ENCODE measurements at regions not wholly inside any gene's neighbourhood (a gene's known extent, or its start where the extent isn't known, plus 50 kb on each side); places are given as distances from the start of the nearest gene placed in this dataset.
A peak's percentile ranks its signal among the peaks of the same experiment; 100 is the strongest.
"Not testable (repeated sequence)": the region's sequence is repeated elsewhere in the genome, so short reads cannot be mapped to it uniquely, and the experiment has no call there.

GRCh38 chr1:208737161-208737560, 493.0 kb upstream of the PLXNA2 start:
- Histone ChIP-seq H3K36me3 (ENCODE audit: control insufficient read depth, insufficient read depth, low read length) (no peaks in the 10 kb centered on the region), H3K4me1 (no peaks in the 10 kb centered on the region), H3K9me3 (no peaks in the 10 kb centered on the region), H3K27me3 (replicated peaks; ENCODE audit: control insufficient read depth, insufficient read depth, low read length) (no peaks in the 10 kb centered on the region), H3K4me3 (ENCODE audit: low read depth, low read length) (no peak overlapping the region)
- no peaks in the 10 kb centered on the region for H3K9me3 Mint-ChIP-seq (ENCODE audit: unreplicated experiment)
- ChIA-PET POLR2A (no interaction called here), CTCF (no interaction called here)
- H3K4me1 Mint-ChIP-seq (ENCODE audit: low read depth, unreplicated experiment), result no peaks in the 10 kb centered on the region
- H3K27me3 Mint-ChIP-seq (ENCODE audit: insufficient read depth, unreplicated experiment), result peaks cover 8% of the 10 kb centered on the region
- BruUV-seq (replicated peaks), result no TSS peak
- no peak overlapping the region for H3K4me3 Mint-ChIP-seq (ENCODE audit: unreplicated experiment)
- intact Hi-C loops (cut with micrococcal nuclease; ENCODE audit: unreplicated experiment), result no loop called here
- no peaks in the 10 kb centered on the region for H3K36me3 Mint-ChIP-seq (ENCODE audit: insufficient read depth, unreplicated experiment)
- no peak for TF ChIP-seq CTCF (IDR thresholded peaks at IDR 0.05; ENCODE audit: insufficient read depth in 1 of 2, low read depth in 1 of 2, low read length in 1 of 2, severe bottlenecking in 1 of 2, unreplicated experiment in 1 of 2)
- no peak overlapping the region for H3K27ac Mint-ChIP-seq (ENCODE audit: unreplicated experiment)
- no peak for DNase-seq

- DNase-seq, result peak in 1 of 2 experiments; percentile 5
- BruUV-seq (replicated peaks), result no TSS peak
- Mint-ChIP-seq H3K4me1 (ENCODE audit: low read depth, unreplicated experiment) (no peaks in the 10 kb centered on the region), H3K4me3 (ENCODE audit: unreplicated experiment) (no peak overlapping the region), H3K36me3 (ENCODE audit: insufficient read depth, unreplicated experiment) (no peaks in the 10 kb centered on the region), H3K9me3 (ENCODE audit: unreplicated experiment) (no peaks in the 10 kb centered on the region), H3K27me3 (ENCODE audit: insufficient read depth, unreplicated experiment) (peaks cover 8% of the 10 kb centered on the region), H3K27ac (ENCODE audit: unreplicated experiment) (no peak overlapping the region)
- Histone ChIP-seq H3K27me3 (replicated peaks; ENCODE audit: control insufficient read depth, insufficient read depth, low read length) (no peaks in the 10 kb centered on the region), H3K4me3 (ENCODE audit: low read depth, low read length) (no peak overlapping the region), H3K9me3 (no peaks in the 10 kb centered on the region), H3K4me1 (no peaks in the 10 kb centered on the region), H3K36me3 (ENCODE audit: control insufficient read depth, insufficient read depth, low read length) (no peaks in the 10 kb centered on the region)
- TF ChIP-seq CTCF (IDR thresholded peaks at IDR 0.05; ENCODE audit: insufficient read depth in 1 of 2, low read depth in 1 of 2, low read length in 1 of 2, severe bottlenecking in 1 of 2, unreplicated experiment in 1 of 2), result peak in 1 of 2 experiments; percentile 6
- ChIA-PET POLR2A (no interaction called here), CTCF (no interaction called here)
- intact Hi-C loops (cut with micrococcal nuclease; ENCODE audit: unreplicated experiment), result no loop called here
These were observed 493.7 kb upstream of the PLXNA2 start for GRCh38 chr1:208737922-208738321.

- H3K36me3 ChIP-seq (ENCODE audit: control insufficient read depth, insufficient read depth, low read length); H3K4me3 ChIP-seq (ENCODE audit: low read depth, low read length); intact Hi-C loops (cut with micrococcal nuclease; ENCODE audit: unreplicated experiment); H3K27me3 Mint-ChIP-seq (ENCODE audit: insufficient read depth, unreplicated experiment); H3K4me3 Mint-ChIP-seq (ENCODE audit: unreplicated experiment); H3K4me1 ChIP-seq; H3K4me1 Mint-ChIP-seq (ENCODE audit: low read depth, unreplicated experiment); H3K27me3 ChIP-seq (replicated peaks; ENCODE audit: control insufficient read depth, insufficient read depth, low read length); POLR2A ChIA-PET; CTCF ChIA-PET; H3K9me3 ChIP-seq; H3K9me3 Mint-ChIP-seq (ENCODE audit: unreplicated experiment); DNase-seq; H3K27ac Mint-ChIP-seq (ENCODE audit: unreplicated experiment); H3K36me3 Mint-ChIP-seq (ENCODE audit: insufficient read depth, unreplicated experiment); BruUV-seq (replicated peaks): not testable (repeated sequence)
These were observed 495.5 kb upstream of the PLXNA2 start for GRCh38 chr1:208739636-208740035.

GRCh38 chr1:208741296-208741695, 497.1 kb upstream of the PLXNA2 start:
- no peak overlapping the region for H3K4me3 ChIP-seq (ENCODE audit: low read depth, low read length)
- no peaks in the 10 kb centered on the region for H3K9me3 ChIP-seq
- Mint-ChIP-seq H3K9me3 (ENCODE audit: unreplicated experiment) (no peaks in the 10 kb centered on the region), H3K4me1 (ENCODE audit: low read depth, unreplicated experiment) (no peaks in the 10 kb centered on the region), H3K27me3 (ENCODE audit: insufficient read depth, unreplicated experiment) (no peaks in the 10 kb centered on the region), H3K4me3 (ENCODE audit: unreplicated experiment) (no peak overlapping the region), H3K36me3 (ENCODE audit: insufficient read depth, unreplicated experiment) (no peaks in the 10 kb centered on the region), H3K27ac (ENCODE audit: unreplicated experiment) (no peak overlapping the region)
- CTCF ChIA-PET, result no interaction called here
- H3K27me3 ChIP-seq (replicated peaks; ENCODE audit: control insufficient read depth, insufficient read depth, low read length), result no peaks in the 10 kb centered on the region
- intact Hi-C loops (cut with micrococcal nuclease; ENCODE audit: unreplicated experiment), result no loop called here
- BruUV-seq (replicated peaks), result no TSS peak
- no peak for DNase-seq
- no peaks in the 10 kb centered on the region for H3K4me1 ChIP-seq
- POLR2A ChIA-PET, result no interaction called here
- no peaks in the 10 kb centered on the region for H3K36me3 ChIP-seq (ENCODE audit: control insufficient read depth, insufficient read depth, low read length)
- no peak for TF ChIP-seq CTCF (IDR thresholded peaks at IDR 0.05; ENCODE audit: insufficient read depth in 1 of 2, low read depth in 1 of 2, low read length in 1 of 2, severe bottlenecking in 1 of 2, unreplicated experiment in 1 of 2)

Measured in Caco-2 (cell line).